ENCODE measurements at regions not wholly inside any gene's neighbourhood (a gene's known extent, or its start where the extent isn't known, plus 50 kb on each side); places are given as distances from the start of the nearest gene placed in this dataset.

DNA sequence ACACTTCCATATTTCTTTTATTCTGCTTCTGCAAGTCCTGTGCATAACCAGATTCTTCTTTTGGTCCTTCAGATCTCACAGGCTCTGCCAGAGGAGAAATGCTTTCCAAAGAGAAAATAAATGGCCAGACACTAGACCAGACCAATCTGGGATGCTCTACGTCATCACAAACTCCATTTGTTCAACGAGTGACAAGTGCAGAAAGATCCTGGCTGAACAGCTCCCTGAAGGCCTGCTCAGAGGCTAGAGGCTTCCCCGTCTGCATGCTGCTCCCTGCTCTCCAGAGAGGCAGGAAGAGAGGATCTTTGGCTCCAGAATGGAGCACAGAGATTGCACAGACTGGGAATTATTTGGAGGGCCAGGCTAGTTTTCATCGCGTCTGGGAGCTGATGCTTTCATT is 232.7 kb downstream of the MAF start:
- TF ChIP-seq RARG (CRISPR knock-in tag; IDR thresholded peaks at IDR 0.05; ENCODE audit: low read depth): no peak
- TF ChIP-seq NR2C2 (CRISPR knock-in tag; IDR thresholded peaks at IDR 0.05; ENCODE audit: borderline replicate concordance): no peak
- TF ChIP-seq ZNF564 (CRISPR knock-in tag; IDR thresholded peaks at IDR 0.05): no peak
- TF ChIP-seq CHD2 (IDR thresholded peaks at IDR 0.05; ENCODE audit: low read depth, low read length): no peak
- TF ChIP-seq POLR2G (IDR thresholded peaks at IDR 0.05; ENCODE audit: low read depth, low read length): no peak
- no peak for TF ChIP-seq ZFP36 (IDR thresholded peaks at IDR 0.05; ENCODE audit: borderline replicate concordance, low read depth, low read length, partially characterized antibody)
- no peak for TF ChIP-seq NFATC3 (CRISPR knock-in tag; IDR thresholded peaks at IDR 0.05)
- no peak for TF ChIP-seq BHLHE40 (IDR thresholded peaks at IDR 0.05; ENCODE audit: low read length)
